WTC11 (cell line): ENCODE measurements at regions not wholly inside any gene's neighbourhood (a gene's known extent, or its start where the extent isn't known, plus 50 kb on each side); places are given as distances from the start of the nearest gene placed in this dataset.
A peak's percentile ranks its signal among the peaks of the same experiment; 100 is the strongest.

Experiments used
- ATAC-seq: fragments of 200-7000 bp; cut with Tn5 transposase; 2 replicates; pipeline ENCODE4 v1.10.0; 2021; ENCODE audit warnings: mild to moderate bottlenecking, moderate library complexity
- CTCF ChIA-PET: fragments of 300-600 bp; sonication (Branson Sonifier 250); formaldehyde crosslinking; loops from one replicate; lab custom pipeline; 2021; ENCODE audit warnings: antibody characterized with exemption; lab: Charles Lee
- POLR2A ChIA-PET: fragments of 350-600 bp; sonication (Branson Sonifier 250); formaldehyde crosslinking; loops from one replicate; lab custom pipeline; 2021; ENCODE audit warnings: antibody characterized with exemption; lab: Charles Lee
- DNase-seq: peaks from one replicate; pipeline ENCODE4 v3.0.0; 2021; ENCODE audit warnings: low spot score
- H3K27ac Mint-ChIP-seq: 2 replicates; pipeline ENCODE4 v1.8.0; 2021; ENCODE audit warnings: mixed read lengths
- H3K27me3 Mint-ChIP-seq: 2 replicates; pipeline ENCODE4 v1.8.0; 2021; ENCODE audit warnings: low read depth, mild to moderate bottlenecking, moderate library complexity, mixed read lengths
- H3K36me3 Mint-ChIP-seq: 2 replicates; pipeline ENCODE4 v1.8.0; 2021; ENCODE audit warnings: mixed read lengths
- H3K4me1 Mint-ChIP-seq: 2 replicates; pipeline ENCODE4 v1.8.0; 2022; ENCODE audit warnings: mixed read lengths
- H3K4me3 Mint-ChIP-seq: 2 replicates; pipeline ENCODE4 v1.8.0; 2021; ENCODE audit warnings: mild to moderate bottlenecking, moderate library complexity, mixed read lengths
- H3K9me3 Mint-ChIP-seq: 2 replicates; pipeline ENCODE4 v1.8.0; 2021; ENCODE audit warnings: mixed read lengths
- ATF1 ChIP-seq: sonication (generic); formaldehyde crosslinking; IDR thresholded peaks from 2 replicates; pipeline ENCODE4 v1.8.1; 2023; ENCODE audit warnings: mild to moderate bottlenecking, moderate library complexity, missing genetic modification reagents
- CBFB ChIP-seq: sonication (generic); formaldehyde crosslinking; IDR thresholded peaks from 2 replicates; pipeline ENCODE4 v1.8.1; 2022; ENCODE audit warnings: mild to moderate bottlenecking, low read depth, missing genetic modification reagents
- E2F5 ChIP-seq: sonication (generic); formaldehyde crosslinking; IDR thresholded peaks from 2 replicates; pipeline ENCODE4 v1.8.1; 2022; ENCODE audit warnings: mild to moderate bottlenecking, moderate library complexity, missing genetic modification reagents
- ELF4 ChIP-seq: sonication (generic); formaldehyde crosslinking; IDR thresholded peaks from 2 replicates; pipeline ENCODE4 v1.8.1; 2022; ENCODE audit warnings: low read depth, mild to moderate bottlenecking, moderate library complexity, missing genetic modification reagents
- ETV6 ChIP-seq: sonication (generic); formaldehyde crosslinking; IDR thresholded peaks from 2 replicates; pipeline ENCODE4 v1.8.1; 2022; ENCODE audit warnings: mild to moderate bottlenecking, missing genetic modification reagents
- GRHL2 ChIP-seq: fragments of 250-450 bp; sonication (Bioruptor Pico); IDR thresholded peaks from 2 replicates; pipeline ENCODE4 v1.8.0; 2022; ENCODE audit warnings: mild to moderate bottlenecking, moderate library complexity; ENCODE audit not compliant: insufficient replicate concordance, severe bottlenecking
- HMGA2 ChIP-seq: fragments of 250-450 bp; sonication (Bioruptor Pico); IDR thresholded peaks from 2 replicates; pipeline ENCODE4 v1.4.0; 2021; ENCODE audit warnings: mild to moderate bottlenecking, moderate library complexity
- KAT7 ChIP-seq: sonication (generic); formaldehyde crosslinking; IDR thresholded peaks from 2 replicates; pipeline ENCODE4 v1.8.1; 2023; ENCODE audit warnings: missing genetic modification reagents, mild to moderate bottlenecking, borderline replicate concordance
- NFATC4 ChIP-seq: fragments of 250-450 bp; sonication (Bioruptor Pico); IDR thresholded peaks from 2 replicates; pipeline ENCODE4 v1.9.0; 2021; ENCODE audit warnings: mild to moderate bottlenecking
- RORB ChIP-seq: fragments of 250-450 bp; sonication (Bioruptor Pico); IDR thresholded peaks from 2 replicates; pipeline ENCODE4 v1.9.0; 2021; ENCODE audit warnings: mild to moderate bottlenecking
- SP1 ChIP-seq: sonication (generic); formaldehyde crosslinking; conservative IDR thresholded peaks from 2 replicates; pipeline ENCODE4 v1.8.1; 2022; ENCODE audit warnings: missing genetic modification reagents
- TP53 ChIP-seq: sonication (generic); formaldehyde crosslinking; IDR thresholded peaks from 2 replicates; pipeline ENCODE4 v1.8.1; 2023; ENCODE audit warnings: mild to moderate bottlenecking, missing genetic modification reagents
- ZNF281 ChIP-seq: sonication (generic); formaldehyde crosslinking; IDR thresholded peaks from 2 replicates; pipeline ENCODE4 v1.8.0; 2023; ENCODE audit warnings: mild to moderate bottlenecking, missing genetic modification reagents
- TF ChIP-seq, protein P1 (sequence below): sonication (generic); formaldehyde crosslinking; IDR thresholded peaks from 2 replicates; pipeline ENCODE4 v1.8.1; 2023; ENCODE audit warnings: mild to moderate bottlenecking, missing genetic modification reagents, borderline replicate concordance
- TF ChIP-seq, protein P2 (sequence below): fragments of 250-450 bp; sonication (Bioruptor Pico); IDR thresholded peaks from 2 replicates; pipeline ENCODE4 v1.9.0; 2021; ENCODE audit warnings: mild to moderate bottlenecking, borderline replicate concordance
- TF ChIP-seq, protein P3 (sequence below): sonication (generic); formaldehyde crosslinking; IDR thresholded peaks from 2 replicates; pipeline ENCODE4 v1.8.1; 2022; ENCODE audit warnings: missing genetic modification reagents, borderline replicate concordance
- TF ChIP-seq, protein P4 (sequence below): sonication (generic); formaldehyde crosslinking; IDR thresholded peaks from 2 replicates; pipeline ENCODE4 v1.8.0; 2023; ENCODE audit warnings: missing genetic modification reagents
- TF ChIP-seq, protein P5 (sequence below): sonication (generic); formaldehyde crosslinking; IDR thresholded peaks from 2 replicates; pipeline ENCODE4 v1.8.0; 2022; ENCODE audit warnings: mild to moderate bottlenecking, missing genetic modification reagents

GRCh38 chr6:68159433-68159832, 475.6 kb upstream of the ADGRB3 start (continued):
- TF ChIP-seq E2F5 (CRISPR knock-in tag) (no peak), ATF1 (no peak), ETV6 (no peak), ZNF281 (CRISPR knock-in tag) (no peak), TP53 (no peak), HMGA2 (CRISPR knock-in tag) (no peak), RORB (CRISPR knock-in tag) (no peak), ELF4 (CRISPR knock-in tag) (no peak)

GRCh38 chr6:68158256-68158655, 476.8 kb upstream of the ADGRB3 start:
- Mint-ChIP-seq H3K4me3 (no peak overlapping the region), H3K36me3 (peaks cover 27% of the 10 kb centered on the region), H3K4me1 (no peaks in the 10 kb centered on the region), H3K27ac (no peak overlapping the region), H3K9me3 (peaks cover 42% of the 10 kb centered on the region), H3K27me3 (no peaks in the 10 kb centered on the region)
- ATAC-seq (no peak), DNase-seq (no peak)
- CTCF ChIA-PET, result no interaction called here
- no peak for TF ChIP-seq ELF4 (CRISPR knock-in tag)
- POLR2A ChIA-PET, result no interaction called here

- ATAC-seq (peak; percentile 60), DNase-seq (no peak)
- Mint-ChIP-seq H3K27me3 (peaks cover 7% of the 10 kb centered on the region), H3K9me3 (peaks cover 35% of the 10 kb centered on the region), H3K27ac (no peak overlapping the region), H3K4me3 (no peak overlapping the region), H3K4me1 (peaks cover 10% of the 10 kb centered on the region), H3K36me3 (peaks cover 27% of the 10 kb centered on the region)
- POLR2A ChIA-PET, result no interaction called here
- CTCF ChIA-PET, result no interaction called here
- TF ChIP-seq, protein P1, sequence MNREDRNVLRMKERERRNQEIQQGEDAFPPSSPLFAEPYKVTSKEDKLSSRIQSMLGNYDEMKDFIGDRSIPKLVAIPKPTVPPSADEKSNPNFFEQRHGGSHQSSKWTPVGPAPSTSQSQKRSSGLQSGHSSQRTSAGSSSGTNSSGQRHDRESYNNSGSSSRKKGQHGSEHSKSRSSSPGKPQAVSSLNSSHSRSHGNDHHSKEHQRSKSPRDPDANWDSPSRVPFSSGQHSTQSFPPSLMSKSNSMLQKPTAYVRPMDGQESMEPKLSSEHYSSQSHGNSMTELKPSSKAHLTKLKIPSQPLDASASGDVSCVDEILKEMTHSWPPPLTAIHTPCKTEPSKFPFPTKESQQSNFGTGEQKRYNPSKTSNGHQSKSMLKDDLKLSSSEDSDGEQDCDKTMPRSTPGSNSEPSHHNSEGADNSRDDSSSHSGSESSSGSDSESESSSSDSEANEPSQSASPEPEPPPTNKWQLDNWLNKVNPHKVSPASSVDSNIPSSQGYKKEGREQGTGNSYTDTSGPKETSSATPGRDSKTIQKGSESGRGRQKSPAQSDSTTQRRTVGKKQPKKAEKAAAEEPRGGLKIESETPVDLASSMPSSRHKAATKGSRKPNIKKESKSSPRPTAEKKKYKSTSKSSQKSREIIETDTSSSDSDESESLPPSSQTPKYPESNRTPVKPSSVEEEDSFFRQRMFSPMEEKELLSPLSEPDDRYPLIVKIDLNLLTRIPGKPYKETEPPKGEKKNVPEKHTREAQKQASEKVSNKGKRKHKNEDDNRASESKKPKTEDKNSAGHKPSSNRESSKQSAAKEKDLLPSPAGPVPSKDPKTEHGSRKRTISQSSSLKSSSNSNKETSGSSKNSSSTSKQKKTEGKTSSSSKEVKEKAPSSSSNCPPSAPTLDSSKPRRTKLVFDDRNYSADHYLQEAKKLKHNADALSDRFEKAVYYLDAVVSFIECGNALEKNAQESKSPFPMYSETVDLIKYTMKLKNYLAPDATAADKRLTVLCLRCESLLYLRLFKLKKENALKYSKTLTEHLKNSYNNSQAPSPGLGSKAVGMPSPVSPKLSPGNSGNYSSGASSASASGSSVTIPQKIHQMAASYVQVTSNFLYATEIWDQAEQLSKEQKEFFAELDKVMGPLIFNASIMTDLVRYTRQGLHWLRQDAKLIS (CRISPR knock-in tag), result no peak
- TF ChIP-seq, protein P2, sequence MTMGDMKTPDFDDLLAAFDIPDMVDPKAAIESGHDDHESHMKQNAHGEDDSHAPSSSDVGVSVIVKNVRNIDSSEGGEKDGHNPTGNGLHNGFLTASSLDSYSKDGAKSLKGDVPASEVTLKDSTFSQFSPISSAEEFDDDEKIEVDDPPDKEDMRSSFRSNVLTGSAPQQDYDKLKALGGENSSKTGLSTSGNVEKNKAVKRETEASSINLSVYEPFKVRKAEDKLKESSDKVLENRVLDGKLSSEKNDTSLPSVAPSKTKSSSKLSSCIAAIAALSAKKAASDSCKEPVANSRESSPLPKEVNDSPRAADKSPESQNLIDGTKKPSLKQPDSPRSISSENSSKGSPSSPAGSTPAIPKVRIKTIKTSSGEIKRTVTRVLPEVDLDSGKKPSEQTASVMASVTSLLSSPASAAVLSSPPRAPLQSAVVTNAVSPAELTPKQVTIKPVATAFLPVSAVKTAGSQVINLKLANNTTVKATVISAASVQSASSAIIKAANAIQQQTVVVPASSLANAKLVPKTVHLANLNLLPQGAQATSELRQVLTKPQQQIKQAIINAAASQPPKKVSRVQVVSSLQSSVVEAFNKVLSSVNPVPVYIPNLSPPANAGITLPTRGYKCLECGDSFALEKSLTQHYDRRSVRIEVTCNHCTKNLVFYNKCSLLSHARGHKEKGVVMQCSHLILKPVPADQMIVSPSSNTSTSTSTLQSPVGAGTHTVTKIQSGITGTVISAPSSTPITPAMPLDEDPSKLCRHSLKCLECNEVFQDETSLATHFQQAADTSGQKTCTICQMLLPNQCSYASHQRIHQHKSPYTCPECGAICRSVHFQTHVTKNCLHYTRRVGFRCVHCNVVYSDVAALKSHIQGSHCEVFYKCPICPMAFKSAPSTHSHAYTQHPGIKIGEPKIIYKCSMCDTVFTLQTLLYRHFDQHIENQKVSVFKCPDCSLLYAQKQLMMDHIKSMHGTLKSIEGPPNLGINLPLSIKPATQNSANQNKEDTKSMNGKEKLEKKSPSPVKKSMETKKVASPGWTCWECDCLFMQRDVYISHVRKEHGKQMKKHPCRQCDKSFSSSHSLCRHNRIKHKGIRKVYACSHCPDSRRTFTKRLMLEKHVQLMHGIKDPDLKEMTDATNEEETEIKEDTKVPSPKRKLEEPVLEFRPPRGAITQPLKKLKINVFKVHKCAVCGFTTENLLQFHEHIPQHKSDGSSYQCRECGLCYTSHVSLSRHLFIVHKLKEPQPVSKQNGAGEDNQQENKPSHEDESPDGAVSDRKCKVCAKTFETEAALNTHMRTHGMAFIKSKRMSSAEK (CRISPR knock-in tag), result no peak
- TF ChIP-seq, protein P3, sequence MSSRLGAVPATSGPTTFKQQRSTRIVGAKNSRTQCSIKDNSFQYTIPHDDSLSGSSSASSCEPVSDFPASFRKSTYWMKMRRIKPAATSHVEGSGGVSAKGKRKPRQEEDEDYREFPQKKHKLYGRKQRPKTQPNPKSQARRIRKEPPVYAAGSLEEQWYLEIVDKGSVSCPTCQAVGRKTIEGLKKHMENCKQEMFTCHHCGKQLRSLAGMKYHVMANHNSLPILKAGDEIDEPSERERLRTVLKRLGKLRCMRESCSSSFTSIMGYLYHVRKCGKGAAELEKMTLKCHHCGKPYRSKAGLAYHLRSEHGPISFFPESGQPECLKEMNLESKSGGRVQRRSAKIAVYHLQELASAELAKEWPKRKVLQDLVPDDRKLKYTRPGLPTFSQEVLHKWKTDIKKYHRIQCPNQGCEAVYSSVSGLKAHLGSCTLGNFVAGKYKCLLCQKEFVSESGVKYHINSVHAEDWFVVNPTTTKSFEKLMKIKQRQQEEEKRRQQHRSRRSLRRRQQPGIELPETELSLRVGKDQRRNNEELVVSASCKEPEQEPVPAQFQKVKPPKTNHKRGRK (CRISPR knock-in tag), result no peak
- TF ChIP-seq KAT7 (CRISPR knock-in tag), result no peak
- TF ChIP-seq SP1 (CRISPR knock-in tag), result no peak
- TF ChIP-seq, protein P4, sequence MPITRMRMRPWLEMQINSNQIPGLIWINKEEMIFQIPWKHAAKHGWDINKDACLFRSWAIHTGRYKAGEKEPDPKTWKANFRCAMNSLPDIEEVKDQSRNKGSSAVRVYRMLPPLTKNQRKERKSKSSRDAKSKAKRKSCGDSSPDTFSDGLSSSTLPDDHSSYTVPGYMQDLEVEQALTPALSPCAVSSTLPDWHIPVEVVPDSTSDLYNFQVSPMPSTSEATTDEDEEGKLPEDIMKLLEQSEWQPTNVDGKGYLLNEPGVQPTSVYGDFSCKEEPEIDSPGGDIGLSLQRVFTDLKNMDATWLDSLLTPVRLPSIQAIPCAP (CRISPR knock-in tag), result no peak
- no peak for TF ChIP-seq GRHL2
- TF ChIP-seq ETV6, result no peak
- no peak for TF ChIP-seq NFATC4
- TF ChIP-seq, protein P5, sequence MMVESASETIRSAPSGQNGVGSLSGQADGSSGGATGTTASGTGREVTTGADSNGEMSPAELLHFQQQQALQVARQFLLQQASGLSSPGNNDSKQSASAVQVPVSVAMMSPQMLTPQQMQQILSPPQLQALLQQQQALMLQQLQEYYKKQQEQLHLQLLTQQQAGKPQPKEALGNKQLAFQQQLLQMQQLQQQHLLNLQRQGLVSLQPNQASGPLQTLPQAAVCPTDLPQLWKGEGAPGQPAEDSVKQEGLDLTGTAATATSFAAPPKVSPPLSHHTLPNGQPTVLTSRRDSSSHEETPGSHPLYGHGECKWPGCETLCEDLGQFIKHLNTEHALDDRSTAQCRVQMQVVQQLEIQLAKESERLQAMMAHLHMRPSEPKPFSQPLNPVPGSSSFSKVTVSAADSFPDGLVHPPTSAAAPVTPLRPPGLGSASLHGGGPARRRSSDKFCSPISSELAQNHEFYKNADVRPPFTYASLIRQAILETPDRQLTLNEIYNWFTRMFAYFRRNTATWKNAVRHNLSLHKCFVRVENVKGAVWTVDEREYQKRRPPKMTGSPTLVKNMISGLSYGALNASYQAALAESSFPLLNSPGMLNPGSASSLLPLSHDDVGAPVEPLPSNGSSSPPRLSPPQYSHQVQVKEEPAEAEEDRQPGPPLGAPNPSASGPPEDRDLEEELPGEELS (CRISPR knock-in tag), result no peak
- TF ChIP-seq CBFB (CRISPR knock-in tag), result no peak
These were observed 490.4 kb upstream of the ADGRB3 start for GRCh38 chr6:68144667-68145066.
